ENCODE measurements at regions not wholly inside any gene's neighbourhood (a gene's known extent, or its start where the extent isn't known, plus 50 kb on each side); places are given as distances from the start of the nearest gene placed in this dataset.

DNA sequence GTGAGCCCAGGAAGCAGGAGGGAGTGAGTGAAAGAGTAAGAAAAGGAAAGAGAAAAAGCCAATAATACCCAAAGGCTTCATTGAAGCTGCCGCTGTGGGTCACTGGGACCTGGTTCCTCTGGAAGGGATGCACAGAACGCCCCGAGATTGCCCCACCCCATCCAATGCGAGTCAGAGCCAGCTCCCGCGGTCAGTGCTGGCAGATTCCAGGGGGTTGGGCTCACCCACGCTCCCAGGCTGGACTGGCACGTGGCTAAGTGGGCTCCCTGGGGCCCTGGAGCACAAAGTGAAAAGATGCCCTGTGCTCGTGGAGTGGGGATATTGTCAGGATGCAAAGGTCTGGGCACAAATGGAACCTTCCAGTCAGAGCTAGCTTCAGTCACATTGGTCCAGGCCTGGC lies 117.0 kb downstream of the OAT start:
- 78% methylated on average over 9 of the region's 9 CpGs for WGBS
- no peaks in the 10 kb centered on the region for H3K4me1 ChIP-seq (ENCODE audit: control insufficient read depth, insufficient read depth, low read length)
- DNase-seq = no peak
- H3K27ac ChIP-seq (ENCODE audit: low read length) = no peak overlapping the region
- intact Hi-C loops (cut with DNase I) = no loop called here
- H3K4me3 ChIP-seq (ENCODE audit: low read length) = no peak overlapping the region
- H3K9me3 ChIP-seq (ENCODE audit: control insufficient read depth, low read length) = no peaks in the 10 kb centered on the region
- no peaks in the 10 kb centered on the region for H3K27me3 ChIP-seq (ENCODE audit: control insufficient read depth, insufficient read depth)
- no peak for ATAC-seq

DNA sequence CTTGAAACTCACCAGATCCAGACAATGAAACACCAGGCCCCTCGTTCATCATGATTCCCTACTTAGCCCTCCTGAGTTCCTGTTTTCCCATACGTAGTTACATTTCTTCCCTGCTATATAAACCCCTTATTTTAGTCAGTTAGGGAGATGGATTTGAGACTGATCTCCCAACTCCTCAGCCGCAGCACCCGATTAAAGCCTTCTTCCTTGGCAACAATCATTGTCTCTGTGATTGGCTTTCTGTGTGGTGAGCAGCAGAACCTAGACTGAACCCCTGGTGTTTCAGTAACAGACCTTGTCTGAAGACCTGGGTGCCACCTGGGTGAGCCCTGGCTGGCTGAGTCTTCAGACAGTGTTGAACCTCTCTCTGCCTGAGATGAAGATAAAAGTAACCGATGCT lies 118.0 kb downstream of the OAT start:
- intact Hi-C loops (cut with DNase I) = no loop called here
- DNase-seq (no peak), ATAC-seq (no peak)
- Histone ChIP-seq H3K9me3 (ENCODE audit: control insufficient read depth, low read length) (no peaks in the 10 kb centered on the region), H3K4me3 (ENCODE audit: low read length) (no peak overlapping the region), H3K27me3 (ENCODE audit: control insufficient read depth, insufficient read depth) (no peaks in the 10 kb centered on the region), H3K4me1 (ENCODE audit: control insufficient read depth, insufficient read depth, low read length) (no peaks in the 10 kb centered on the region), H3K27ac (ENCODE audit: low read length) (no peak overlapping the region)
- WGBS = 93% methylated on average over 5 of the region's 5 CpGs

DNA sequence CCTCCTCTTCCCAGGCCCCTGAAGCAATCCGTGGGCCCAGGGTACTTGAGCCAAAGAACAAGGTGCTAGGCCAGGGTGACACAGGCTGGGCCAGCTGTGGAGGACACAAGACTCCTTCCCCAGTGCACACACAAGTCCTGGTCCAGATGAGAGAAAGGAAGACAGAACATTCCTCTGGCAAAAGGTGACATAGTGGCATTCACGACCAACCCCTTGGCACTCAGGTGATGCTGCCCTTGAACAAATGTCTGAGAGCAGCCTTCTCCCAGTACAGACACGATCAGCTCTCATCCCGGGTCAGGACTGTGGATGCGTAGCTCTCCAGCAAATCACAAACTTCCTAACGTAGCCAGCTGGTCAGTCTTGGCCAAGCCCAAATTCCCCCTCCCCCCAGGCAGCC lies 118.5 kb downstream of the OAT start:
- no peaks in the 10 kb centered on the region for H3K9me3 ChIP-seq (ENCODE audit: control insufficient read depth, low read length)
- DNase-seq = no peak
- intact Hi-C loops (cut with DNase I) = no loop called here
- no peak overlapping the region for H3K27ac ChIP-seq (ENCODE audit: low read length)
- WGBS = 87% methylated on average over 6 of the region's 6 CpGs
- H3K4me1 ChIP-seq (ENCODE audit: control insufficient read depth, insufficient read depth, low read length) = no peaks in the 10 kb centered on the region
- H3K27me3 ChIP-seq (ENCODE audit: control insufficient read depth, insufficient read depth) = no peaks in the 10 kb centered on the region
- ATAC-seq = no peak
- no peak overlapping the region for H3K4me3 ChIP-seq (ENCODE audit: low read length)

DNA sequence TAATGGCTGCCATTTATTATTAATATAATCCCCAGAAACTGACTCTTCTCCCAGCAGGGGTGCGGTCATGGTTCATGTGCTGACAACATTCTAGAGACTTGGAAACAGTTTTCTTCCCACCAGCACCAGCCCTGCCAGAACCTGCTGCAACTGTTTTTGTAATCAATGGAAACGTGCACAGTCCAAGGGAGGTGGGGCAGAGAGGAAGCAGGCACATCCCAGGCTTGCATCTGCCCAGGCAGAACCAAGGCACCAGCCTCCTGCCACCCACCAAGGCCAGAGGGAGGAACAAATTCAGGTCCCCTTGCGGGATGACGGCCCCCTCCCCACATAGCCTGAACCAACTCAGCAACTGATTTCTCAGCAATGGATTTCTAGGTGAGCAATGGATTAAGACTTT lies 119.0 kb downstream of the OAT start:
- intact Hi-C loops (cut with DNase I) = no loop called here
- H3K4me3 ChIP-seq (ENCODE audit: low read length) = no peak overlapping the region
- WGBS = 77% methylated on average over 4 of the region's 4 CpGs
- H3K9me3 ChIP-seq (ENCODE audit: control insufficient read depth, low read length) = no peaks in the 10 kb centered on the region
- H3K27ac ChIP-seq (ENCODE audit: low read length) = no peak overlapping the region
- ATAC-seq = no peak
- no peaks in the 10 kb centered on the region for H3K4me1 ChIP-seq (ENCODE audit: control insufficient read depth, insufficient read depth, low read length)
- DNase-seq = no peak
- no peaks in the 10 kb centered on the region for H3K27me3 ChIP-seq (ENCODE audit: control insufficient read depth, insufficient read depth)

DNA sequence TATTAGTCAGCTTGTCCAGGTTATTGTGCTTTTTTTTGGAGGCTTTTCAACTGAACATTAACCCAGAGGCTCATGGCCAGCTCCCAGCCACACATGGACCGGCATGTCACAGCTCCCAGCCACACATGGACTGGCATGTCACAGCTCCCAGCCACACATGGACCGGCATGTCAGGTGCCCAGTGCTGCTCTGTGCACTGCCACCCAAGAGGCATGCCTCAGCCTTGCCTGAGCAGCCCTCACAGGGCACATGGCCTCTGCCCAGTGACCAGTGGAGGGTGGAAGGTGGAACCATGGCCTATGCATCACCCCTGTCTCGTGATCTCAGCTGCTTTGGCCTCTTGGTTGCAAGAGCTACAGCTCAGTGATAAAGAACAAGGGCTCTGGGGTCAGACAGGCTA lies 119.8 kb downstream of the OAT start:
- Histone ChIP-seq H3K4me1 (ENCODE audit: control insufficient read depth, insufficient read depth, low read length) (no peaks in the 10 kb centered on the region), H3K9me3 (ENCODE audit: control insufficient read depth, low read length) (no peaks in the 10 kb centered on the region), H3K4me3 (ENCODE audit: low read length) (no peak overlapping the region), H3K27ac (ENCODE audit: low read length) (no peak overlapping the region), H3K27me3 (ENCODE audit: control insufficient read depth, insufficient read depth) (no peaks in the 10 kb centered on the region)
- intact Hi-C loops (cut with DNase I) = no loop called here
- peak in 1 of 3 donors; percentile 11 for DNase-seq
- 90% methylated on average over 3 of the region's 3 CpGs for WGBS
- no peak for ATAC-seq

DNA sequence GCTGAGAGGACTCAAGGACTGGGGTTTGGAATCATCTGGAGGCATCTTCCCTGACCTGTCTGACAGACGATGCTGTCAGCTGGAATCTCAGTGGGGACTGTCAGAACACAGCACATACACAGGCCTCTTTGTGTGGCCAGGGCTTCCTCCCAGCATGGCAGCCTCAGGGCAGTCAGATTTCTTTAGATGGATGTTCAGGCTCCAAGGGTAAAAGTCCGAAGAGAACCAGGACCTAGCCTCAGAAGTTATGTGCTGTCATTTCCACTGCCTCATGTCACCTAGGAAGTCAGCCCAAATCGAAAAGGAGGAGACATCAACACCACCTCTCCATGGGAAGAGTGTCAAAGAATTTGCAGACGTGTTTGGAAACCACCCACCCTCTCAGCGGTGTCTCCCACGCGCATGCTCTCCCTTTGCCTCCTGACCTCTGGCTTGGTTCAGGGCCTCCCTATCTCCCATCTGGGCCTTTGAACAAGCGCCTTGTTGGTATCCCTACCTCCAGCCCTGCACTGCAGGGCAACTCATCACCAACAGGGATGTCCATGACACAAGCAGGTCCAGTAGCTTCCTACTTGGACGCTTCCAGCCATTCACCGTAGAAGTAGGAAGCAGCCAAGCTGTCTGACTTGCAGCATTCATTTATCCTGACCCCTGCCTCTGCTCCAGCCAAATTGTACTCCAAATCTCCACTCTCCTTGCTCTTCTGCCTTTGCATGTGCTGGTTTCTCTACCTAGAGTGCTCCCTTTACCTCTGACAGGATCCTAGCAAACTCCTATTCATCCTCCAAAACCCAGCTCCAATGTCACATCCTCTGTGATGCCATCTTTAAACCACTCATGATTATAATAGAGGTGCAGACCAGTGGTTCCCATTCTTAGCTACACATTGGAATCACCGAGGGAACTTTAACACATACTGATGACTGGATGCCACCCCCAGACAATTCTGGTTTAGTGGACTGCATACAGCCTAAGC lies 121.6 kb downstream of the OAT start:
- H3K27ac ChIP-seq (ENCODE audit: low read length) = no peak overlapping the region
- no peak overlapping the region for H3K4me3 ChIP-seq (ENCODE audit: low read length)
- H3K27me3 ChIP-seq (ENCODE audit: control insufficient read depth, insufficient read depth) = no peaks in the 10 kb centered on the region
- no peak for DNase-seq
- 73% methylated on average over 11 of the region's 11 CpGs for WGBS
- intact Hi-C loops (cut with DNase I) = no loop called here
- no peaks in the 10 kb centered on the region for H3K9me3 ChIP-seq (ENCODE audit: control insufficient read depth, low read length)
- ATAC-seq = no peak
- no peaks in the 10 kb centered on the region for H3K4me1 ChIP-seq (ENCODE audit: control insufficient read depth, insufficient read depth, low read length)

DNA sequence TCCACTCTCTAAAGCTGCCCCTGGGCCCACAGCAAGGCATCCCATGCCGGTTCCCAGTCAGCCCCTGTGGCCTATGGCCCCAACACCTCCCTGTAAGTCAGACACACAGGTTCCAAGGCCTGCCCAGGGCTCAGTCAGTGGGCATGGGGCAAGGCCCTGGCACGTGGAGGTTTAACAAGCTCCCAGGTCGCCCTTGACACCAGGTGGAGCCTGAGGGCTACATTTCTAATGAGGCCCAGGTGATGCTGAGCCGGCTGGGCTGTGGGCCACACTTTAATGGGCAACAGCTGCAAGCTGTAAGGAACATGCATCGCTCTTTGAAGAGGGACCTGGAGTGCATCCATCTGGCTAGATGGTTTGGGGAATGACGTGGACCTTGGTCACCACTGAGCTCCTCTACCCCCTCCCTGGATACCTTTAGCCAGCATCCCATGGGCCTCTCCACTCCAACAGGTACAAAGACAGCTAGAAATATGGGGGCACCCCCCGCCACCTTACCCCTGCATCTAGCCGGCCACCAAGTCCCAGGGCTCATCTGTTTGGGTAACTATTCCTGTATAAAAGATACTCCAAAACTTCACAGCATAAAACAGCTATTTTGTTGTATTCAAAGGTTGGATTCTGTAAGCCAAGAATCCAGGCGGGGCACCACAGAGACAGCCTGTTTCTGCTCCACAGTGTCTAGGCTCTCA lies 122.5 kb downstream of the OAT start:
- intact Hi-C loops (cut with DNase I) = no loop called here
- 75% methylated on average over 9 of the region's 9 CpGs for WGBS
- Histone ChIP-seq H3K27ac (ENCODE audit: low read length) (no peak overlapping the region), H3K27me3 (ENCODE audit: control insufficient read depth, insufficient read depth) (no peaks in the 10 kb centered on the region), H3K4me1 (ENCODE audit: control insufficient read depth, insufficient read depth, low read length) (no peaks in the 10 kb centered on the region), H3K4me3 (ENCODE audit: low read length) (no peak overlapping the region), H3K9me3 (ENCODE audit: control insufficient read depth, low read length) (no peaks in the 10 kb centered on the region)
- DNase-seq = no peak
- no peak for ATAC-seq

DNA sequence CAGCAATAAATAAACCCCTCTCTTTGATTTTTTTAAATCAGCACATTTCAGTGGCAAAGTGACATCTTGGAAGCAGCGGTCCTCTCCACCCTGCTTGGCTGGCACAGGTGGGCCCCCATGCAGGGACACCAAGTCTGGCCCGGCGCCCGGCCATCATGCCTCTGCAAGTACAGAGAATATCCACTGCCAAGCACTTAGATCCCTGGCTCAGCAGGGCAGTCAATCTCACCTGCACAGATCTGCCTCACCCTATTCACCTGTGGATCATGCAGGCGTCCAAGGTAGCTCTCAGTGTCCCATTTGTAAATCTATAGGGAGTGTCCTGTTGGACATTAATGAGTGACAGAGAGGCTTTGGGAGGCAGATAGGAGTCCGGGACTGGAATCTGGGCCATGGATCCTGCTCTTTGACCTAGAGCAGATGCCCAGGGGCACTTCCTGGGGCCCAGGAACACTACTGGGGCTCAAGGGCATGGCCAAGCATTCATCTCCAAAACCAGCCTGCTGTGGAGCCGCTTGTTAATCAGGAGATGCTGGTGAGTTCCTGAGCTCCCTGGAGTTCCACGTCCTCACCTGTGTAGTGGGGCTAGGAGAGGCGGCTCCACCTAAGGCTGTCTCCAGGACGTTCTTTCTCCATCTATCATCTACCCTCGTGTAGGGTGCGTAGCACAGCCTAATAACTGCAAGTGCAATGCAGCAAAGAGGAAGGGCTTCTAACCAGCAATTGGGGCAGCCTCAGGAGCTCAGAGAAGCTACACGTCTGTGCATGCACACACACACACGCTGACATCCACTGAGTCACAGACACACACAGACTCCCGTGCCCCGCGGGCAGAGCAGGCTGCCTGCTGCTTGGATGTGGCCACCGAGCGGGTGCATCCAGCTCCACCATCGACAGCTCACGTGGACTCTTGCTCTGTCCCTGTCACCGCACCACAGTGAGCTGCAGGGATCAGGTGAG lies 123.6 kb downstream of the OAT start:
- DNase-seq (no peak), ATAC-seq (no peak)
- WGBS = 90% methylated on average over 22 of the region's 22 CpGs
- intact Hi-C loops (cut with DNase I) = no loop called here
- Histone ChIP-seq H3K4me3 (ENCODE audit: low read length) (no peak overlapping the region), H3K9me3 (ENCODE audit: control insufficient read depth, low read length) (no peaks in the 10 kb centered on the region), H3K27ac (ENCODE audit: low read length) (no peak overlapping the region), H3K4me1 (ENCODE audit: control insufficient read depth, insufficient read depth, low read length) (no peaks in the 10 kb centered on the region), H3K27me3 (ENCODE audit: control insufficient read depth, insufficient read depth) (no peaks in the 10 kb centered on the region)

DNA sequence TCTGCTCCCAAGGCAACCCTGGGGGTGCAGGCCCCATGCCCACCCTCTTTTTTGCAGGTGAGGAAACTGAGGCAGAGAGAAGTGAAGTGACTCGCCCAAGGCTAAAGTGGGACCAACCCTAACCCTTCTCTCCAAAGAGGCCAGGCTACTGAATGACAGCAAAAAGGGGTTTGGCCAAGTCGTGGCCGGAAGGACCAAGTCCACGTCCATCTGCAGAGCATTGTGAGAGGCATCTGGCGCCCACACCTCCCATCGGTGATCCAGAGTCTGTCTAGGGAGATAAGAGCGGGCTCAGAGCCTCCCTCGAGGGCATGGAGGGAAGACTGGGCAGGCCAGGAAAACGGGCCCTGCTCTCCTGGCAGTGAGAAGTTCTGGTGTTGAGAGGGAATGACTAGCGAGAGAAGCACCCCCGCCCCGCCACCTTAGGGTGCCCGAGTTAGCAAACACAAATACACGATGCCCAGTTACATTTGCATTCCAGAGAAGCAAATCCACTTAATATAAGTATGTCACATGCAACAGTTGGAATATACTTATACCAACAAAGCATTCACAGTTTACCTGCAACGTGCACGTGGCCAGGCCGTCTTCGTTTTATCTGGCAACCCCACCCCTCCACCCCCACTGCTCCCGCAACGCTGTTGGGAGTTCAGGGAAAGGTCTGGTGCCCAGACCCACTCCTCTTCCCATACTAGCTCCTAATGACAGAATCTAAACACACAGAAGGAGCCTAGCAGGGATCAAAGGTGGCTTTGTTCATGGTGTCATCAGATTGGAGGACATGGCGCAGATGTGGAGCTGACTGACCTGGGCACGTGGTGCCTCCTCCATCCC lies 124.9 kb downstream of the OAT start:
- Histone ChIP-seq H3K27me3 (ENCODE audit: control insufficient read depth, insufficient read depth) (no peaks in the 10 kb centered on the region), H3K4me1 (ENCODE audit: control insufficient read depth, insufficient read depth, low read length) (no peaks in the 10 kb centered on the region), H3K27ac (ENCODE audit: low read length) (no peak overlapping the region), H3K4me3 (ENCODE audit: low read length) (no peak overlapping the region), H3K9me3 (ENCODE audit: control insufficient read depth, low read length) (no peaks in the 10 kb centered on the region)
- WGBS = 84% methylated on average over 22 of the region's 22 CpGs
- DNase-seq (no peak), ATAC-seq (no peak)
- intact Hi-C loops (cut with DNase I) = no loop called here

DNA sequence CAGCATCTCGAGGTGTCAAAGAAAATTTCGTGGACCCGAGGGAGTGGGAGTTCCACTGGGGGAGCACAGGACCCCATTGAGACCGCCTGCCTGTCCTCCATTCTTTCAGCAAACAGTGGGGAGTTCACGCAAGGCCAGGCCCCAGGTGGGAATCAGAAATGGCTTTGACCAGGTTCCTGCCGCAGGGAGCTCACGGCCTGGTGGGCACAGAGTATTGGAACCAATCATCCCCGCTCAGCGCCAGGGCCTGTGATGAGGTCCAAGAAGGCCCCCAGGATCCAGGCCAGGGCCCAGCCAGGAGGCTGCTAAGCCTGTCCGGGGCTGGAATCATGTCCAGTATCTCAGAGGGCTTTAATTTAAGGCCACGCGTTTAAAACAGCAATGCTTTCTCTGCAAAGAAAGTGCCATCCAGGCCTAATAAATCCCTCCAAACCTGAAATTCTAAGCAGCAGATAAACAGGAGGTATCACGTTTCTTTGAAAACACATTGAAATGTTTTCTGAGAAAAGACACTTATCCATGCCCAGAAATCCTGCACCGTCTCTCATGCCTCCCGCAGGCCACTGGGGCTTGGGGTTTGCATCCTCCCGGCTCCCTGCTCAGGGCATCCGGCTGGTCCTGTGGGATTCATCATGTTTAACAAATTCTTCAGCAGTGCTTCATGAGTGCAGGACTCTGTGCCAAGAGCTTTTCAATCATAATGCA lies 125.7 kb downstream of the OAT start:
- H3K4me3 ChIP-seq (ENCODE audit: low read length) = no peak overlapping the region
- no peaks in the 10 kb centered on the region for H3K9me3 ChIP-seq (ENCODE audit: control insufficient read depth, low read length)
- H3K27me3 ChIP-seq (ENCODE audit: control insufficient read depth, insufficient read depth) = no peaks in the 10 kb centered on the region
- ATAC-seq (no peak), DNase-seq (no peak)
- no peak overlapping the region for H3K27ac ChIP-seq (ENCODE audit: low read length)
- WGBS = 89% methylated on average over 17 of the region's 17 CpGs
- no peaks in the 10 kb centered on the region for H3K4me1 ChIP-seq (ENCODE audit: control insufficient read depth, insufficient read depth, low read length)
- intact Hi-C loops (cut with DNase I) = no loop called here
